Liver (tissue), 8 donors: ENCODE measurements at regions not wholly inside any gene's neighbourhood (a gene's known extent, or its start where the extent isn't known, plus 50 kb on each side); places are given as distances from the start of the nearest gene placed in this dataset.

ENCODE experiments used
- DNase-seq: peaks from one replicate; pipeline ENCODE4 v3.0.0-alpha.2; 2017; ENCODE audit warnings: low spot score
- H3K27ac ChIP-seq, 2 donors: one replicate each; pipeline ENCODE4 v1.7.0; 2013; ENCODE audit warnings: inconsistent platforms in 2 of 2, low read length in 2 of 2, control low read depth in 1 of 2, low read depth in 1 of 2, mild to moderate bottlenecking in 1 of 2
- H3K27me3 ChIP-seq, 4 donors: one replicate each; pipeline versions ENCODE4 v1.6.1 to v1.7.0; 2013; ENCODE audit warnings: low read length in 3 of 4, inconsistent platforms in 1 of 4, mild to moderate bottlenecking in 1 of 4, moderate library complexity in 1 of 4; ENCODE audit not compliant: control insufficient read depth in 4 of 4, insufficient read depth in 4 of 4
- H3K36me3 ChIP-seq, 4 donors: one replicate each; pipeline versions ENCODE4 v1.6.1 to v1.7.0; 2013; ENCODE audit warnings: low read length in 3 of 4, mild to moderate bottlenecking in 3 of 4, low read depth in 1 of 4, moderate library complexity in 1 of 4; ENCODE audit not compliant: control insufficient read depth in 4 of 4, insufficient read depth in 3 of 4
- H3K4me1 ChIP-seq, 4 donors: one replicate each; pipeline versions ENCODE4 v1.6.1 to v1.7.0; 2013; ENCODE audit warnings: low read length in 3 of 4, mild to moderate bottlenecking in 3 of 4, moderate library complexity in 1 of 4; ENCODE audit not compliant: control insufficient read depth in 4 of 4, insufficient read depth in 4 of 4
- H3K4me3 ChIP-seq, 3 donors: one replicate each; pipeline versions ENCODE4 v1.6.1 to v1.7.0; 2013; ENCODE audit warnings: low read length in 3 of 3, control low read depth in 1 of 3, low read depth in 1 of 3, mild to moderate bottlenecking in 1 of 3
- H3K9ac ChIP-seq, 2 donors: one replicate each; pipeline ENCODE4 v1.7.0; 2013; ENCODE audit warnings: low read length in 2 of 2, mild to moderate bottlenecking in 2 of 2, moderate library complexity in 2 of 2, control low read depth in 1 of 2, low read depth in 1 of 2
- H3K9me3 ChIP-seq, 4 donors: one replicate each; pipeline versions ENCODE4 v1.6.1 to v1.7.0; 2013; ENCODE audit warnings: low read length in 3 of 4; ENCODE audit not compliant: control insufficient read depth in 4 of 4
- CTCF ChIP-seq: fragments of 150-350 bp; IDR thresholded peaks from 2 replicates; pipeline ENCODE4 v1.5.1; 2017; ENCODE audit warnings: improper control_type of control experiment, low read depth, low read length; ENCODE audit not compliant: missing input control
- EGR1 ChIP-seq, 2 donors: IDR thresholded peaks; 2 replicates each; pipeline ENCODE4 v1.6.1; 2016 to 2018; ENCODE audit warnings: antibody characterized with exemption in 2 of 2, low read depth in 2 of 2
- FOXA1 ChIP-seq: IDR thresholded peaks from 2 replicates; pipeline ENCODE4 v1.6.1; 2016; ENCODE audit warnings: antibody characterized with exemption
- FOXA2 ChIP-seq: IDR thresholded peaks from 2 replicates; pipeline ENCODE4 v1.6.1; 2016; ENCODE audit warnings: antibody characterized with exemption
- HNF4G ChIP-seq: IDR thresholded peaks from 2 replicates; pipeline ENCODE4 v1.6.1; 2016; ENCODE audit warnings: antibody characterized with exemption
- JUND ChIP-seq, 2 donors: IDR thresholded peaks; 2 replicates each; pipeline ENCODE4 v1.6.1; 2016; ENCODE audit warnings: antibody characterized with exemption in 2 of 2
- RAD21 ChIP-seq, 2 donors: IDR thresholded peaks; 2 replicates each; pipeline ENCODE4 v1.6.1; 2016; ENCODE audit warnings: antibody characterized with exemption in 2 of 2, mild to moderate bottlenecking in 2 of 2
- RXRA ChIP-seq, 2 donors: IDR thresholded peaks; 2 replicates each; pipeline ENCODE4 v1.6.1; 2017 to 2018; ENCODE audit warnings: antibody characterized with exemption in 2 of 2, mild to moderate bottlenecking in 1 of 2
- SP1 ChIP-seq: IDR thresholded peaks from 2 replicates; pipeline ENCODE4 v1.6.1; 2018; ENCODE audit warnings: antibody characterized with exemption, mild to moderate bottlenecking
- TAF1 ChIP-seq: conservative IDR thresholded peaks from 2 replicates; pipeline ENCODE4 v1.6.1; 2016; ENCODE audit warnings: antibody characterized with exemption, mild to moderate bottlenecking
- YY1 ChIP-seq: IDR thresholded peaks from 2 replicates; pipeline ENCODE4 v1.6.1; 2016; ENCODE audit warnings: antibody characterized with exemption, mild to moderate bottlenecking
- ZBTB33 ChIP-seq: IDR thresholded peaks from 2 replicates; pipeline ENCODE4 v1.6.1; 2016; ENCODE audit warnings: antibody characterized with exemption
- WGBS: extraction: QIAGEN DNeasy Blood & Tissue Kit; methylation state at CpG from one replicate; pipeline ENCODE4 v1.1.7; 2013; 5-methylcytosine and 5-hydroxymethylcytosine counted together
- TF ChIP-seq, protein P1 (sequence below): IDR thresholded peaks from 2 replicates; pipeline ENCODE4 v1.6.1; 2016; ENCODE audit warnings: antibody characterized with exemption, mild to moderate bottlenecking
- donor health status: healthy.
- donor health status: healthy.
- donor health status: healthy.
- donor health status: healthy.
- donor health status: healthy.

GRCh38 chr2:136389809-136390208 lies 271.9 kb upstream of the CXCR4 start:
- no peak overlapping the region for H3K4me3 ChIP-seq
- H3K4me1 ChIP-seq, result no peaks in the 10 kb centered on the region
- no peak for DNase-seq
- 44% methylated on average over 3 of the region's 3 CpGs for WGBS
- TF ChIP-seq CTCF (no peak), JUND (IDR thresholded peaks at IDR 0.05) (no peak), HNF4G (no peak), TAF1 (no peak), FOXA1 (no peak), YY1 (no peak), RAD21 (IDR thresholded peaks at IDR 0.05) (no peak), ZBTB33 (no peak), FOXA2 (no peak), EGR1 (IDR thresholded peaks at IDR 0.05; ENCODE audit: low read depth in 2 of 2) (no peak)
- H3K9me3 ChIP-seq, result no peaks in the 10 kb centered on the region
- H3K27ac ChIP-seq, result no peak overlapping the region
- no peaks in the 10 kb centered on the region for H3K27me3 ChIP-seq
- no peak overlapping the region for H3K9ac ChIP-seq
- no peaks in the 10 kb centered on the region for H3K36me3 ChIP-seq

GRCh38 chr2:136386046-136386445 lies 268.1 kb upstream of the CXCR4 start:
- H3K9me3 ChIP-seq, result no peaks in the 10 kb centered on the region
- H3K4me3 ChIP-seq, result no peak overlapping the region
- H3K27ac ChIP-seq, result no peak overlapping the region
- no peak overlapping the region for H3K9ac ChIP-seq
- H3K27me3 ChIP-seq, result no peaks in the 10 kb centered on the region
- 74% methylated on average over 3 of the region's 3 CpGs for WGBS
- no peak for DNase-seq
- no peaks in the 10 kb centered on the region for H3K4me1 ChIP-seq
- TF ChIP-seq RXRA (IDR thresholded peaks at IDR 0.05) (no peak), YY1 (no peak), SP1 (no peak), FOXA2 (no peak), HNF4G (no peak)
- TF ChIP-seq, protein P1, sequence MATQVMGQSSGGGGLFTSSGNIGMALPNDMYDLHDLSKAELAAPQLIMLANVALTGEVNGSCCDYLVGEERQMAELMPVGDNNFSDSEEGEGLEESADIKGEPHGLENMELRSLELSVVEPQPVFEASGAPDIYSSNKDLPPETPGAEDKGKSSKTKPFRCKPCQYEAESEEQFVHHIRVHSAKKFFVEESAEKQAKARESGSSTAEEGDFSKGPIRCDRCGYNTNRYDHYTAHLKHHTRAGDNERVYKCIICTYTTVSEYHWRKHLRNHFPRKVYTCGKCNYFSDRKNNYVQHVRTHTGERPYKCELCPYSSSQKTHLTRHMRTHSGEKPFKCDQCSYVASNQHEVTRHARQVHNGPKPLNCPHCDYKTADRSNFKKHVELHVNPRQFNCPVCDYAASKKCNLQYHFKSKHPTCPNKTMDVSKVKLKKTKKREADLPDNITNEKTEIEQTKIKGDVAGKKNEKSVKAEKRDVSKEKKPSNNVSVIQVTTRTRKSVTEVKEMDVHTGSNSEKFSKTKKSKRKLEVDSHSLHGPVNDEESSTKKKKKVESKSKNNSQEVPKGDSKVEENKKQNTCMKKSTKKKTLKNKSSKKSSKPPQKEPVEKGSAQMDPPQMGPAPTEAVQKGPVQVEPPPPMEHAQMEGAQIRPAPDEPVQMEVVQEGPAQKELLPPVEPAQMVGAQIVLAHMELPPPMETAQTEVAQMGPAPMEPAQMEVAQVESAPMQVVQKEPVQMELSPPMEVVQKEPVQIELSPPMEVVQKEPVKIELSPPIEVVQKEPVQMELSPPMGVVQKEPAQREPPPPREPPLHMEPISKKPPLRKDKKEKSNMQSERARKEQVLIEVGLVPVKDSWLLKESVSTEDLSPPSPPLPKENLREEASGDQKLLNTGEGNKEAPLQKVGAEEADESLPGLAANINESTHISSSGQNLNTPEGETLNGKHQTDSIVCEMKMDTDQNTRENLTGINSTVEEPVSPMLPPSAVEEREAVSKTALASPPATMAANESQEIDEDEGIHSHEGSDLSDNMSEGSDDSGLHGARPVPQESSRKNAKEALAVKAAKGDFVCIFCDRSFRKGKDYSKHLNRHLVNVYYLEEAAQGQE, result no peak
- no peaks in the 10 kb centered on the region for H3K36me3 ChIP-seq
